Neural cell (in vitro differentiated cells): ENCODE measurements at regions not wholly inside any gene's neighbourhood (a gene's known extent, or its start where the extent isn't known, plus 50 kb on each side); places are given as distances from the start of the nearest gene placed in this dataset.

Experiments used
- H2AFZ ChIP-seq: fragments of 200-600, 300-800 bp; sonication (generic), shearing (Covaris generic); 2 replicates; pipeline ENCODE4 v1.6.0; 2014; ENCODE audit warnings: low read depth, mild to moderate bottlenecking, antibody characterized with exemption, low read length, moderate library complexity
- H3F3A ChIP-seq: fragments of 200-600 bp; shearing (Covaris generic); 2 replicates; pipeline ENCODE4 v1.6.1; 2016; ENCODE audit warnings: mild to moderate bottlenecking, moderate library complexity, mixed read lengths, antibody characterized with exemption, low read length; ENCODE audit not compliant: insufficient read depth, poor library complexity, severe bottlenecking
- H3K27ac ChIP-seq: fragments of 200-600, 300-800 bp; sonication (generic), shearing (Covaris generic); 2 replicates; pipeline ENCODE4 v1.5.1; 2014; ENCODE audit warnings: mild to moderate bottlenecking, low read length, moderate library complexity
- H3K27me3 ChIP-seq: fragments of 300-800, 200-600 bp; sonication (generic), shearing (Covaris generic); 2 replicates; pipeline ENCODE4 v1.6.0; 2014; ENCODE audit warnings: mild to moderate bottlenecking, low read depth, low read length, moderate library complexity; ENCODE audit not compliant: insufficient read depth
- H3K36me3 ChIP-seq: fragments of 300-800, 200-600 bp; sonication (generic), shearing (Covaris generic); 2 replicates; pipeline ENCODE4 v1.5.1; 2014; ENCODE audit warnings: mild to moderate bottlenecking, antibody characterized with exemption, low read length, moderate library complexity; ENCODE audit not compliant: insufficient read depth
- H3K4me2 ChIP-seq: fragments of 300-800, 200-600 bp; sonication (generic), shearing (Covaris generic); 2 replicates; pipeline ENCODE4 v1.6.0; 2014; ENCODE audit warnings: mild to moderate bottlenecking, low read length
- H3K4me3 ChIP-seq: fragments of 300-800, 200-600 bp; sonication (generic), shearing (Covaris generic); 2 replicates; pipeline ENCODE4 v1.5.1; 2014; ENCODE audit warnings: mild to moderate bottlenecking, low read length, moderate library complexity
- H3K79me2 ChIP-seq: fragments of 200-600 bp; shearing (Covaris generic); replicated peaks from 2 replicates; pipeline ENCODE4 v1.6.0; 2014; ENCODE audit warnings: mild to moderate bottlenecking, low read length, moderate library complexity; ENCODE audit not compliant: insufficient read depth
- H3K9ac ChIP-seq: fragments of 300-800, 200-600 bp; sonication (generic), shearing (Covaris generic); 2 replicates; pipeline ENCODE4 v1.6.1; 2016; ENCODE audit warnings: mild to moderate bottlenecking, low read length, mixed read lengths
- H3K9me2 ChIP-seq: fragments of 200-600 bp; shearing (Covaris generic); 2 replicates; pipeline ENCODE4 v1.6.1; 2016; ENCODE audit warnings: mild to moderate bottlenecking, low read length, mixed read lengths; ENCODE audit not compliant: insufficient read depth
- H3K9me3 ChIP-seq: fragments of 200-600, 300-800 bp; sonication (generic), shearing (Covaris generic); 2 replicates; pipeline ENCODE4 v1.6.1; 2016; ENCODE audit warnings: mild to moderate bottlenecking, mixed run types, low read length, moderate library complexity, mixed read lengths
- H4K20me1 ChIP-seq: fragments of 200-600 bp; shearing (Covaris generic); 2 replicates; pipeline ENCODE4 v1.6.1; 2016; ENCODE audit warnings: mild to moderate bottlenecking, mixed run types; ENCODE audit not compliant: insufficient read depth
- EP300 ChIP-seq: fragments of 450-650 bp; conservative IDR thresholded peaks from 2 replicates; pipeline ENCODE4 v1.6.1; 2014; ENCODE audit warnings: antibody characterized with exemption, mild to moderate bottlenecking, moderate library complexity; ENCODE audit not compliant: poor library complexity, severe bottlenecking
- EZH2 ChIP-seq: fragments of 200-600, 300-800 bp; shearing (Covaris generic), sonication (generic); IDR thresholded peaks from 2 replicates; pipeline ENCODE4 v1.6.1; 2014; ENCODE audit warnings: antibody characterized with exemption, low read length, borderline replicate concordance, mild to moderate bottlenecking; ENCODE audit not compliant: insufficient read depth, poor library complexity, severe bottlenecking
- MXI1 ChIP-seq: fragments of 450-650 bp; conservative IDR thresholded peaks from 2 replicates; pipeline ENCODE4 v1.6.1; 2014; ENCODE audit warnings: antibody characterized with exemption, mild to moderate bottlenecking; ENCODE audit not compliant: poor library complexity, severe bottlenecking
- POLR2AphosphoS5 ChIP-seq: IDR thresholded peaks from 2 replicates; pipeline ENCODE4 v1.6.1; 2012
- RAD21 ChIP-seq: fragments of 450-650 bp; conservative IDR thresholded peaks from 2 replicates; pipeline ENCODE4 v1.6.1; 2014; ENCODE audit warnings: antibody characterized with exemption, mild to moderate bottlenecking, moderate library complexity
- SMC3 ChIP-seq: fragments of 450-650 bp; conservative IDR thresholded peaks from 2 replicates; pipeline ENCODE4 v1.6.1; 2014; ENCODE audit warnings: antibody characterized with exemption, mild to moderate bottlenecking, moderate library complexity; ENCODE audit not compliant: poor library complexity
- TAF1 ChIP-seq: IDR thresholded peaks from 2 replicates; pipeline ENCODE4 v1.6.1; 2012; ENCODE audit warnings: low read depth
- TF ChIP-seq, protein P1 (sequence below): IDR thresholded peaks from 2 replicates; pipeline ENCODE4 v1.6.1; 2012; ENCODE audit warnings: borderline replicate concordance
- TF ChIP-seq, protein P2 (sequence below): fragments of 450-650 bp; IDR thresholded peaks from 2 replicates; pipeline ENCODE4 v1.5.1; 2014; ENCODE audit warnings: antibody characterized with exemption, mild to moderate bottlenecking, moderate library complexity; ENCODE audit not compliant: poor library complexity, severe bottlenecking

DNA sequence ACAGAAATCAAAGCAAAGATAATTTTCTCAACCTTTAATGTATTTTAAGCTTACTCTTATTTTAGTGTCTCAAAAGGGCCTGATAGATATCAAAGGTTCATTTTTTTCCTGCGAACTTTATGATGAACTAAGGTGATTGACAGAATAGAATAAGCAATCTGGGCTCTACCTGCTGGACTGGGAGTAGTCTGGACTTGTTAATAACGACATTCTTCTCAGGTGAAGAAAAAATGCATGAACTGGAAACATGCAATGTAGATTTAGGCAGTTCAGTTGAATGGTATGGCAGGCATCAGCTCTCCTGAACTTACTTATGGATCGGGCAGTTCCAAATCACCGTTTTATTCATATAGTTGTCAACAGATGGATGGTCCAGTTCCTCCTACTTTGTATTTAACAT is 189.7 kb upstream of the ZBTB20 start:
- Histone ChIP-seq H3K27ac (no peak overlapping the region), H3K36me3 (no peaks in the 10 kb centered on the region), H3K9me3 (no peaks in the 10 kb centered on the region), H4K20me1 (no peaks in the 10 kb centered on the region), H3K79me2 (no peaks in the 10 kb centered on the region), H3K9me2 (no peaks in the 10 kb centered on the region), H3K9ac (no peak overlapping the region), H3K4me3 (no peak overlapping the region), H3F3A (no peaks in the 10 kb centered on the region), H3K4me2 (no peak overlapping the region), H2AFZ (no peak overlapping the region), H3K27me3 (no peaks in the 10 kb centered on the region)
- TF ChIP-seq EP300: no peak
- no peak for TF ChIP-seq POLR2AphosphoS5
- TF ChIP-seq, protein P1, sequence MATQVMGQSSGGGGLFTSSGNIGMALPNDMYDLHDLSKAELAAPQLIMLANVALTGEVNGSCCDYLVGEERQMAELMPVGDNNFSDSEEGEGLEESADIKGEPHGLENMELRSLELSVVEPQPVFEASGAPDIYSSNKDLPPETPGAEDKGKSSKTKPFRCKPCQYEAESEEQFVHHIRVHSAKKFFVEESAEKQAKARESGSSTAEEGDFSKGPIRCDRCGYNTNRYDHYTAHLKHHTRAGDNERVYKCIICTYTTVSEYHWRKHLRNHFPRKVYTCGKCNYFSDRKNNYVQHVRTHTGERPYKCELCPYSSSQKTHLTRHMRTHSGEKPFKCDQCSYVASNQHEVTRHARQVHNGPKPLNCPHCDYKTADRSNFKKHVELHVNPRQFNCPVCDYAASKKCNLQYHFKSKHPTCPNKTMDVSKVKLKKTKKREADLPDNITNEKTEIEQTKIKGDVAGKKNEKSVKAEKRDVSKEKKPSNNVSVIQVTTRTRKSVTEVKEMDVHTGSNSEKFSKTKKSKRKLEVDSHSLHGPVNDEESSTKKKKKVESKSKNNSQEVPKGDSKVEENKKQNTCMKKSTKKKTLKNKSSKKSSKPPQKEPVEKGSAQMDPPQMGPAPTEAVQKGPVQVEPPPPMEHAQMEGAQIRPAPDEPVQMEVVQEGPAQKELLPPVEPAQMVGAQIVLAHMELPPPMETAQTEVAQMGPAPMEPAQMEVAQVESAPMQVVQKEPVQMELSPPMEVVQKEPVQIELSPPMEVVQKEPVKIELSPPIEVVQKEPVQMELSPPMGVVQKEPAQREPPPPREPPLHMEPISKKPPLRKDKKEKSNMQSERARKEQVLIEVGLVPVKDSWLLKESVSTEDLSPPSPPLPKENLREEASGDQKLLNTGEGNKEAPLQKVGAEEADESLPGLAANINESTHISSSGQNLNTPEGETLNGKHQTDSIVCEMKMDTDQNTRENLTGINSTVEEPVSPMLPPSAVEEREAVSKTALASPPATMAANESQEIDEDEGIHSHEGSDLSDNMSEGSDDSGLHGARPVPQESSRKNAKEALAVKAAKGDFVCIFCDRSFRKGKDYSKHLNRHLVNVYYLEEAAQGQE: no peak
- no peak for TF ChIP-seq MXI1
- no peak for TF ChIP-seq TAF1
- no peak for TF ChIP-seq SMC3
- TF ChIP-seq RAD21: no peak

DNA sequence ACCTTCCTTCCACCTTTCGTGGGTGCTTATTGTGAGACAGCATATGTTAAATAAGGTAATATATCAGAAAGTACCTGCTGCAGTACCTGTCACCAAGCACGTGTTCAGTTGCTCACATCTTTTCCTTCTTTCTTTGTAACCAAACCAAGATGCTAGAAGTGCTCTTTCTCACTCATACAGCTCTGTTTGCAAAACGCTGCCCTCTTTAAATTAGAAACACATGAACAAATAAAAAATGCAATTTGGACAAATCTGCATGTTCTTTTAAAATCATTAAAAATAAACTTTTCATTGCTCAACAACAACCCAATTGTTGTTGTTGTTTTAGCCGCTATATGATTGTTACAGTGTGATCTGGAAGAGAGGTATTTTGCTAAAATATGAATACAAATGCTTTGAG is 193.5 kb upstream of the ZBTB20 start:
- Histone ChIP-seq H3K27me3 (no peaks in the 10 kb centered on the region), H3K4me2 (no peak overlapping the region), H3K4me3 (no peak overlapping the region), H3K36me3 (no peaks in the 10 kb centered on the region), H3K27ac (no peak overlapping the region), H3K9ac (no peak overlapping the region), H3F3A (no peaks in the 10 kb centered on the region), H2AFZ (no peak overlapping the region), H4K20me1 (no peaks in the 10 kb centered on the region), H3K9me3 (no peaks in the 10 kb centered on the region), H3K9me2 (no peaks in the 10 kb centered on the region), H3K79me2 (no peaks in the 10 kb centered on the region)
- TF ChIP-seq RAD21 (no peak), EZH2 (no peak), TAF1 (no peak), POLR2AphosphoS5 (no peak), MXI1 (no peak), SMC3 (no peak), EP300 (no peak)
- TF ChIP-seq, protein P1: no peak
- TF ChIP-seq, protein P2, sequence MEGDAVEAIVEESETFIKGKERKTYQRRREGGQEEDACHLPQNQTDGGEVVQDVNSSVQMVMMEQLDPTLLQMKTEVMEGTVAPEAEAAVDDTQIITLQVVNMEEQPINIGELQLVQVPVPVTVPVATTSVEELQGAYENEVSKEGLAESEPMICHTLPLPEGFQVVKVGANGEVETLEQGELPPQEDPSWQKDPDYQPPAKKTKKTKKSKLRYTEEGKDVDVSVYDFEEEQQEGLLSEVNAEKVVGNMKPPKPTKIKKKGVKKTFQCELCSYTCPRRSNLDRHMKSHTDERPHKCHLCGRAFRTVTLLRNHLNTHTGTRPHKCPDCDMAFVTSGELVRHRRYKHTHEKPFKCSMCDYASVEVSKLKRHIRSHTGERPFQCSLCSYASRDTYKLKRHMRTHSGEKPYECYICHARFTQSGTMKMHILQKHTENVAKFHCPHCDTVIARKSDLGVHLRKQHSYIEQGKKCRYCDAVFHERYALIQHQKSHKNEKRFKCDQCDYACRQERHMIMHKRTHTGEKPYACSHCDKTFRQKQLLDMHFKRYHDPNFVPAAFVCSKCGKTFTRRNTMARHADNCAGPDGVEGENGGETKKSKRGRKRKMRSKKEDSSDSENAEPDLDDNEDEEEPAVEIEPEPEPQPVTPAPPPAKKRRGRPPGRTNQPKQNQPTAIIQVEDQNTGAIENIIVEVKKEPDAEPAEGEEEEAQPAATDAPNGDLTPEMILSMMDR: no peak
